ENCODE measurements at regions not wholly inside any gene's neighbourhood (a gene's known extent, or its start where the extent isn't known, plus 50 kb on each side); places are given as distances from the start of the nearest gene placed in this dataset.

DNA sequence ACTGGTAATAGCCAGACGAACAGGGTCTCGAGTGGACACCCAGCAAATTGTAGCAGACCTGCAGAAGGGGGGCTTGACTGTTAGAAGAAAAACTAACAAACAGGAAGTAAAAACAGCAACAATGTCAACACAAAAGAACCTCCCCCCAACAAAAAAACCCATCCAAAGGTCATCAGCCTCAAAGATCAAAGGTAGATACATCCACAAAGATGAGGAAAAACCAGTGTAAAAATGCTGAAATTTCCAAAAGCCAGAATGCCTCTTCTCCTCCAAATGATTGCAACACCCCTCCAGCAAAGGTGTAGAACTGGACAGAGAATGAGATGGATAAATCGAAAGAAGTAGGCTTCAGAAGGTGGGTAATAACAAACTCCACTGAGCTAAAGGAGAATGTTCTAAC, 313.0 kb upstream of the TEX13C start:
- DNase-seq = no peak

- no peak for DNase-seq
These were observed 307.1 kb upstream of the TEX13C start for GRCh38 chrX:125012585-125012984.

DNA sequence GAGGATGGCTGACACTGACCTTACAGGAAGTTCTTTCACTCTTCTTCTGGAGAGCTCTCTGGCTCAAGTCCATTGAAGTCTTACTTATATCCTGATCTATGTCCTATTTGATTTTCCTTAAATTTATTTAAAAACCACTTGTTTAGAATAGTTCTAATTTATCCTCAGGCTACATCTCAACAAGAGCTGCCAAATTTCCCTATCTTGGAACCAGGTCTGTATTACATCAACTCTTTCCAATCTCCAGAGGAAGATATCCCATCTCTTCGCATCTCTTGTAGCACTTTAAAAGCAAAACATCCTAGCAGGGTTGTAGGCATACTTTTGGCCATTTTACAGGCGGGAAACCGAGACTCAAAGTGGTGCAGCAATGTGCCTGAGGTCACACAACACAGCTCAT, 290.5 kb upstream of the TEX13C start:
- DNase-seq = no peak

Measured in activated T-cell treated with anti-CD3 and anti-CD28 coated beads, Interleukin-2, amount 50 U/mL, for 1 hour (primary cell).